ENCODE measurements at regions not wholly inside any gene's neighbourhood (a gene's known extent, or its start where the extent isn't known, plus 50 kb on each side); places are given as distances from the start of the nearest gene placed in this dataset.

GRCh38 chr2:11938196-11938595, 191.8 kb downstream of the LPIN1 start:
- H3K4me3 ChIP-seq (ENCODE audit: low read depth, low read length): no peak overlapping the region
- no peak for DNase-seq (ENCODE audit: low read depth)
- TF ChIP-seq MYC (IDR thresholded peaks at IDR 0.05; ENCODE audit: low read depth, low read length): no peak
- TF ChIP-seq CTCF (IDR thresholded peaks at IDR 0.05; ENCODE audit: low read depth, low read length): no peak
- no peak for TF ChIP-seq MAX (IDR thresholded peaks at IDR 0.05; ENCODE audit: low read depth, low read length)
- no peak for TF ChIP-seq POLR2A (IDR thresholded peaks at IDR 0.05; ENCODE audit: extremely low read depth, insufficient read length)

GRCh38 chr2:11939523-11939922, 193.1 kb downstream of the LPIN1 start:
- no peak for DNase-seq (ENCODE audit: low read depth)
- TF ChIP-seq MAX (IDR thresholded peaks at IDR 0.05; ENCODE audit: low read depth, low read length) (no peak), POLR2A (IDR thresholded peaks at IDR 0.05; ENCODE audit: extremely low read depth, insufficient read length) (no peak)
- H3K4me3 ChIP-seq (ENCODE audit: low read depth, low read length): no peak overlapping the region

GRCh38 chr2:11940121-11940743, 193.8 kb downstream of the LPIN1 start:
- DNase-seq (ENCODE audit: low read depth): no peak
- H3K4me3 ChIP-seq (ENCODE audit: low read depth, low read length): no peak overlapping the region
- TF ChIP-seq MYC (IDR thresholded peaks at IDR 0.05; ENCODE audit: low read depth, low read length) (no peak), POLR2A (IDR thresholded peaks at IDR 0.05; ENCODE audit: extremely low read depth, insufficient read length) (no peak), CTCF (IDR thresholded peaks at IDR 0.05; ENCODE audit: low read depth, low read length) (no peak), MAX (IDR thresholded peaks at IDR 0.05; ENCODE audit: low read depth, low read length) (no peak)

GRCh38 chr2:11940799-11941198, 194.4 kb downstream of the LPIN1 start:
- DNase-seq (ENCODE audit: low read depth): no peak
- H3K4me3 ChIP-seq (ENCODE audit: low read depth, low read length): no peak overlapping the region
- TF ChIP-seq CTCF (IDR thresholded peaks at IDR 0.05; ENCODE audit: low read depth, low read length): no peak
- no peak for TF ChIP-seq MAX (IDR thresholded peaks at IDR 0.05; ENCODE audit: low read depth, low read length)
- TF ChIP-seq MYC (IDR thresholded peaks at IDR 0.05; ENCODE audit: low read depth, low read length): no peak
- TF ChIP-seq POLR2A (IDR thresholded peaks at IDR 0.05; ENCODE audit: extremely low read depth, insufficient read length): no peak

- H3K4me3 ChIP-seq (ENCODE audit: low read depth, low read length): no peak overlapping the region
- TF ChIP-seq MYC (IDR thresholded peaks at IDR 0.05; ENCODE audit: low read depth, low read length) (no peak), POLR2A (IDR thresholded peaks at IDR 0.05; ENCODE audit: extremely low read depth, insufficient read length) (no peak), CTCF (IDR thresholded peaks at IDR 0.05; ENCODE audit: low read depth, low read length) (no peak), MAX (IDR thresholded peaks at IDR 0.05; ENCODE audit: low read depth, low read length) (no peak)
- no peak for DNase-seq (ENCODE audit: low read depth)
Measured at GRCh38 chr2:11941201-11942177, 195.1 kb downstream of the LPIN1 start.

- TF ChIP-seq MAX (IDR thresholded peaks at IDR 0.05; ENCODE audit: low read depth, low read length) (no peak), CTCF (IDR thresholded peaks at IDR 0.05; ENCODE audit: low read depth, low read length) (no peak), MYC (IDR thresholded peaks at IDR 0.05; ENCODE audit: low read depth, low read length) (no peak), POLR2A (IDR thresholded peaks at IDR 0.05; ENCODE audit: extremely low read depth, insufficient read length) (no peak)
- H3K4me3 ChIP-seq (ENCODE audit: low read depth, low read length): no peak overlapping the region
- no peak for DNase-seq (ENCODE audit: low read depth)
Measured at GRCh38 chr2:11942178-11942569, 195.7 kb downstream of the LPIN1 start.
